ENCODE measurements at regions not wholly inside any gene's neighbourhood (a gene's known extent, or its start where the extent isn't known, plus 50 kb on each side); places are given as distances from the start of the nearest gene placed in this dataset.

GRCh38 chr12:75909714-75910656, 121.6 kb downstream of the PHLDA1 start:
- no peak for ATAC-seq (ENCODE audit: low read depth in 2 of 2)
- Mint-ChIP-seq H3K27ac (no peak overlapping the region), H3K4me3 (no peak overlapping the region), H3K27me3 (no peaks in the 10 kb centered on the region), H3K4me1 (peaks cover 0 to 2% (median 0%) of the 10 kb centered on the region in 4 donors), H3K9me3 (peaks cover 0 to 2% (median 0%) of the 10 kb centered on the region in 7 donors), H3K36me3 (no peaks in the 10 kb centered on the region)
- H3K27ac ChIP-seq (ENCODE audit: insufficient read depth, low read length, poor library complexity, severe bottlenecking) = no peak overlapping the region
- no peaks in the 10 kb centered on the region for H3K36me3 ChIP-seq (ENCODE audit: control insufficient read depth, insufficient read depth, low read length)
- H3K4me1 ChIP-seq (ENCODE audit: control insufficient read depth, insufficient read depth, low read length, poor library complexity, severe bottlenecking) = no peaks in the 10 kb centered on the region
- no peak for DNase-seq
- no peak overlapping the region for H3K4me3 ChIP-seq (ENCODE audit: low read depth, low read length)
- no peaks in the 10 kb centered on the region for H3K27me3 ChIP-seq (ENCODE audit: control insufficient read depth, insufficient read depth, low read length)
- no peaks in the 10 kb centered on the region for H3K9me3 ChIP-seq (ENCODE audit: control insufficient read depth in 2 of 2, low read length in 2 of 2)

GRCh38 chr12:75908961-75909605, 122.5 kb downstream of the PHLDA1 start:
- Histone ChIP-seq H3K27ac (ENCODE audit: insufficient read depth, low read length, poor library complexity, severe bottlenecking) (no peak overlapping the region), H3K9me3 (ENCODE audit: control insufficient read depth in 2 of 2, low read length in 2 of 2) (no peaks in the 10 kb centered on the region), H3K36me3 (ENCODE audit: control insufficient read depth, insufficient read depth, low read length) (no peaks in the 10 kb centered on the region), H3K4me3 (ENCODE audit: low read depth, low read length) (no peak overlapping the region), H3K27me3 (ENCODE audit: control insufficient read depth, insufficient read depth, low read length) (no peaks in the 10 kb centered on the region), H3K4me1 (ENCODE audit: control insufficient read depth, insufficient read depth, low read length, poor library complexity, severe bottlenecking) (no peaks in the 10 kb centered on the region)
- ATAC-seq (ENCODE audit: low read depth in 2 of 2) (no peak), DNase-seq (no peak)
- Mint-ChIP-seq H3K27me3 (no peaks in the 10 kb centered on the region), H3K27ac (no peak overlapping the region), H3K9me3 (peaks cover 0 to 2% (median 0%) of the 10 kb centered on the region in 7 donors), H3K36me3 (no peaks in the 10 kb centered on the region), H3K4me1 (peaks cover 0 to 2% (median 0%) of the 10 kb centered on the region in 4 donors), H3K4me3 (no peak overlapping the region)

GRCh38 chr12:75905922-75906321, 125.7 kb downstream of the PHLDA1 start:
- Mint-ChIP-seq H3K9me3 (peaks cover 0 to 2% (median 0%) of the 10 kb centered on the region in 7 donors), H3K27ac (no peak overlapping the region), H3K36me3 (no peaks in the 10 kb centered on the region), H3K4me1 (peaks cover 0 to 2% (median 0%) of the 10 kb centered on the region in 4 donors), H3K27me3 (no peaks in the 10 kb centered on the region), H3K4me3 (no peak overlapping the region)
- Histone ChIP-seq H3K36me3 (ENCODE audit: control insufficient read depth, insufficient read depth, low read length) (no peaks in the 10 kb centered on the region), H3K4me1 (ENCODE audit: control insufficient read depth, insufficient read depth, low read length, poor library complexity, severe bottlenecking) (no peaks in the 10 kb centered on the region), H3K9me3 (ENCODE audit: control insufficient read depth in 2 of 2, low read length in 2 of 2) (no peaks in the 10 kb centered on the region), H3K27me3 (ENCODE audit: control insufficient read depth, insufficient read depth, low read length) (peaks cover 2% of the 10 kb centered on the region), H3K27ac (ENCODE audit: insufficient read depth, low read length, poor library complexity, severe bottlenecking) (no peak overlapping the region), H3K4me3 (ENCODE audit: low read depth, low read length) (no peak overlapping the region)
- ATAC-seq (ENCODE audit: low read depth in 2 of 2) = no peak
- DNase-seq = no peak

GRCh38 chr12:75900781-75901254, 130.8 kb downstream of the PHLDA1 start:
- Mint-ChIP-seq H3K27me3 (peaks cover 15% of the 10 kb centered on the region), H3K9me3 (no peaks in the 10 kb centered on the region)
- peaks cover 2% of the 10 kb centered on the region for H3K27me3 ChIP-seq (ENCODE audit: control insufficient read depth, insufficient read depth, low read length)

GRCh38 chr12:75900226-75900625, 131.3 kb downstream of the PHLDA1 start:
- no peak overlapping the region for H3K4me3 ChIP-seq (ENCODE audit: low read depth, low read length)
- no peak for ATAC-seq (ENCODE audit: low read depth in 2 of 2)
- Mint-ChIP-seq H3K9me3 (no peaks in the 10 kb centered on the region), H3K4me1 (no peaks in the 10 kb centered on the region), H3K36me3 (no peaks in the 10 kb centered on the region), H3K27ac (no peak overlapping the region), H3K27me3 (peaks cover 21% of the 10 kb centered on the region), H3K4me3 (no peak overlapping the region)
- peaks cover 2% of the 10 kb centered on the region for H3K27me3 ChIP-seq (ENCODE audit: control insufficient read depth, insufficient read depth, low read length)
- no peaks in the 10 kb centered on the region for H3K4me1 ChIP-seq (ENCODE audit: control insufficient read depth, insufficient read depth, low read length, poor library complexity, severe bottlenecking)
- H3K9me3 ChIP-seq (ENCODE audit: control insufficient read depth in 2 of 2, low read length in 2 of 2) = no peaks in the 10 kb centered on the region
- no peak overlapping the region for H3K27ac ChIP-seq (ENCODE audit: insufficient read depth, low read length, poor library complexity, severe bottlenecking)
- H3K36me3 ChIP-seq (ENCODE audit: control insufficient read depth, insufficient read depth, low read length) = no peaks in the 10 kb centered on the region
- no peak for DNase-seq

More at GRCh38 chr12:75900781-75901254, 130.8 kb downstream of the PHLDA1 start:
- H3K36me3 Mint-ChIP-seq = no peaks in the 10 kb centered on the region
- no peak for DNase-seq
- H3K4me3 ChIP-seq (ENCODE audit: low read depth, low read length) = no peak overlapping the region
- no peaks in the 10 kb centered on the region for H3K4me1 Mint-ChIP-seq
- no peaks in the 10 kb centered on the region for H3K4me1 ChIP-seq (ENCODE audit: control insufficient read depth, insufficient read depth, low read length, poor library complexity, severe bottlenecking)
- no peak overlapping the region for H3K27ac ChIP-seq (ENCODE audit: insufficient read depth, low read length, poor library complexity, severe bottlenecking)
- ATAC-seq (ENCODE audit: low read depth in 2 of 2) = no peak
- no peaks in the 10 kb centered on the region for H3K9me3 ChIP-seq (ENCODE audit: control insufficient read depth in 2 of 2, low read length in 2 of 2)
- no peak overlapping the region for H3K27ac Mint-ChIP-seq
- H3K36me3 ChIP-seq (ENCODE audit: control insufficient read depth, insufficient read depth, low read length) = no peaks in the 10 kb centered on the region
- no peak overlapping the region for H3K4me3 Mint-ChIP-seq

- Mint-ChIP-seq H3K9me3 (peaks cover 0 to 3% (median 0%) of the 10 kb centered on the region in 7 donors), H3K27me3 (peaks cover 21% of the 10 kb centered on the region), H3K27ac (no peak overlapping the region), H3K4me1 (no peaks in the 10 kb centered on the region), H3K36me3 (no peaks in the 10 kb centered on the region), H3K4me3 (no peak overlapping the region)
- no peak overlapping the region for H3K4me3 ChIP-seq (ENCODE audit: low read depth, low read length)
- H3K27me3 ChIP-seq (ENCODE audit: control insufficient read depth, insufficient read depth, low read length) = peaks cover 2% of the 10 kb centered on the region
- DNase-seq (no peak), ATAC-seq (ENCODE audit: low read depth in 2 of 2) (no peak)
- H3K9me3 ChIP-seq (ENCODE audit: control insufficient read depth in 2 of 2, low read length in 2 of 2) = no peaks in the 10 kb centered on the region
- no peak overlapping the region for H3K27ac ChIP-seq (ENCODE audit: insufficient read depth, low read length, poor library complexity, severe bottlenecking)
- H3K36me3 ChIP-seq (ENCODE audit: control insufficient read depth, insufficient read depth, low read length) = no peaks in the 10 kb centered on the region
- no peaks in the 10 kb centered on the region for H3K4me1 ChIP-seq (ENCODE audit: control insufficient read depth, insufficient read depth, low read length, poor library complexity, severe bottlenecking)
Measured at GRCh38 chr12:75894965-75895754, 136.4 kb downstream of the PHLDA1 start.

GRCh38 chr12:75893765-75894164, 137.8 kb downstream of the PHLDA1 start:
- H3K4me1 ChIP-seq (ENCODE audit: control insufficient read depth, insufficient read depth, low read length, poor library complexity, severe bottlenecking) = no peaks in the 10 kb centered on the region
- H3K36me3 Mint-ChIP-seq = no peaks in the 10 kb centered on the region
- no peak overlapping the region for H3K4me3 ChIP-seq (ENCODE audit: low read depth, low read length)
- DNase-seq = no peak
- no peak for ATAC-seq (ENCODE audit: low read depth in 2 of 2)
- H3K27ac ChIP-seq (ENCODE audit: insufficient read depth, low read length, poor library complexity, severe bottlenecking) = no peak overlapping the region
- H3K9me3 Mint-ChIP-seq = peaks cover 0 to 3% (median 0%) of the 10 kb centered on the region in 7 donors
- H3K9me3 ChIP-seq (ENCODE audit: control insufficient read depth in 2 of 2, low read length in 2 of 2) = no peaks in the 10 kb centered on the region
- no peak overlapping the region for H3K4me3 Mint-ChIP-seq
- H3K27me3 Mint-ChIP-seq = peaks cover 21% of the 10 kb centered on the region
- H3K36me3 ChIP-seq (ENCODE audit: control insufficient read depth, insufficient read depth, low read length) = no peaks in the 10 kb centered on the region
- H3K4me1 Mint-ChIP-seq = no peaks in the 10 kb centered on the region
- peaks cover 2% of the 10 kb centered on the region for H3K27me3 ChIP-seq (ENCODE audit: control insufficient read depth, insufficient read depth, low read length)
- no peak overlapping the region for H3K27ac Mint-ChIP-seq

All from CD4-positive, CD25-positive, alpha-beta regulatory T cell (primary cell).